ENCODE measurements at regions not wholly inside any gene's neighbourhood (a gene's known extent, or its start where the extent isn't known, plus 50 kb on each side); places are given as distances from the start of the nearest gene placed in this dataset.

- TF ChIP-seq POLR2AphosphoS5 (IDR thresholded peaks at IDR 0.05; ENCODE audit: low read depth) (no peak), CTCF (conservative IDR thresholded peaks at IDR 0.05; ENCODE audit: low read depth in 2 of 2) (no peak), CREB1 (CRISPR knock-in tag; IDR thresholded peaks at IDR 0.05; ENCODE audit: low read depth) (no peak), EZH2 (IDR thresholded peaks at IDR 0.05; ENCODE audit: low read depth, unreplicated experiment) (no peak), ZNF331 (CRISPR knock-in tag; IDR thresholded peaks at IDR 0.05; ENCODE audit: low read depth) (no peak), REST (IDR thresholded peaks at IDR 0.05; ENCODE audit: unreplicated experiment) (no peak), EZH2phosphoT487 (IDR thresholded peaks at IDR 0.05; ENCODE audit: unreplicated experiment) (no peak), JUNB (IDR thresholded peaks at IDR 0.05; ENCODE audit: unreplicated experiment) (no peak)
Observed at GRCh38 chr6:169968541-169969270, 217.3 kb downstream of the ERMARD start.

Measured in GM23338 (cell line).